NB4 (cell line): ENCODE measurements at regions not wholly inside any gene's neighbourhood (a gene's known extent, or its start where the extent isn't known, plus 50 kb on each side); places are given as distances from the start of the nearest gene placed in this dataset.

ENCODE experiments used
- DNase-seq: peaks from one replicate; pipeline ENCODE4 v3.0.0; 2010; ENCODE audit warnings: low read depth
- H3K4me3 ChIP-seq: one replicate; pipeline ENCODE4 v1.5.1; 2011; ENCODE audit warnings: mild to moderate bottlenecking, low read depth, low read length, moderate library complexity
- MYC ChIP-seq: IDR thresholded peaks from 2 replicates; pipeline ENCODE4 v1.6.1; 2011; ENCODE audit warnings: low read depth, low read length
- POLR2A ChIP-seq: IDR thresholded peaks from 2 replicates; pipeline ENCODE4 v1.6.1; 2011; ENCODE audit warnings: mild to moderate bottlenecking; ENCODE audit not compliant: insufficient read length; ENCODE audit errors: extremely low read depth
- TF ChIP-seq, protein P1 (sequence below): IDR thresholded peaks from one replicate; pipeline ENCODE4 v1.5.1; 2012; ENCODE audit warnings: low read depth, low read length
- TF ChIP-seq, protein P2 (sequence below): IDR thresholded peaks from 2 replicates; pipeline ENCODE4 v1.6.1; 2011; ENCODE audit warnings: low read depth, low read length

DNA sequence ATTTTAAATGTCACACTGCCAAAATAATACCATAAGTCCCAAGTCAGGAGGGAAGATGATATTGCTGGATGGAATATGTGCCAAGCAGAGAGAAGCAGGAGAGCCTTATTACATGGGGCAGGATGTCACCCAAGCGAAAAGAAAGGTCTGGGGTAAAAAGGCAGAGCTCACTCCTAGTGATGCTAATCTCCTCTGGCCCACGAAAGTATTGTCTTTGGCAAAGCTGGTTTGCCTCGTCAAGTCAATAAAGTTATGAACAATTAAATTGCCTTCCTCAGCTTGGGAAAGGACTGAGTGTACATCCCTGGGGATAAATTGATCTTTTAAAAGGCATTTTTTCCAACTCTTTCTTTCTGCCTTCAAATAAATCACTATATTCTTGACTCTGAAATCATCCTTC lies 220.6 kb downstream of the DMAC1 start:
- TF ChIP-seq MYC: no peak
- TF ChIP-seq POLR2A: no peak
- TF ChIP-seq, protein P1, sequence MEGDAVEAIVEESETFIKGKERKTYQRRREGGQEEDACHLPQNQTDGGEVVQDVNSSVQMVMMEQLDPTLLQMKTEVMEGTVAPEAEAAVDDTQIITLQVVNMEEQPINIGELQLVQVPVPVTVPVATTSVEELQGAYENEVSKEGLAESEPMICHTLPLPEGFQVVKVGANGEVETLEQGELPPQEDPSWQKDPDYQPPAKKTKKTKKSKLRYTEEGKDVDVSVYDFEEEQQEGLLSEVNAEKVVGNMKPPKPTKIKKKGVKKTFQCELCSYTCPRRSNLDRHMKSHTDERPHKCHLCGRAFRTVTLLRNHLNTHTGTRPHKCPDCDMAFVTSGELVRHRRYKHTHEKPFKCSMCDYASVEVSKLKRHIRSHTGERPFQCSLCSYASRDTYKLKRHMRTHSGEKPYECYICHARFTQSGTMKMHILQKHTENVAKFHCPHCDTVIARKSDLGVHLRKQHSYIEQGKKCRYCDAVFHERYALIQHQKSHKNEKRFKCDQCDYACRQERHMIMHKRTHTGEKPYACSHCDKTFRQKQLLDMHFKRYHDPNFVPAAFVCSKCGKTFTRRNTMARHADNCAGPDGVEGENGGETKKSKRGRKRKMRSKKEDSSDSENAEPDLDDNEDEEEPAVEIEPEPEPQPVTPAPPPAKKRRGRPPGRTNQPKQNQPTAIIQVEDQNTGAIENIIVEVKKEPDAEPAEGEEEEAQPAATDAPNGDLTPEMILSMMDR: no peak
- TF ChIP-seq, protein P2, sequence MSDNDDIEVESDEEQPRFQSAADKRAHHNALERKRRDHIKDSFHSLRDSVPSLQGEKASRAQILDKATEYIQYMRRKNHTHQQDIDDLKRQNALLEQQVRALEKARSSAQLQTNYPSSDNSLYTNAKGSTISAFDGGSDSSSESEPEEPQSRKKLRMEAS: no peak
- no peak for DNase-seq
- no peak overlapping the region for H3K4me3 ChIP-seq

DNA sequence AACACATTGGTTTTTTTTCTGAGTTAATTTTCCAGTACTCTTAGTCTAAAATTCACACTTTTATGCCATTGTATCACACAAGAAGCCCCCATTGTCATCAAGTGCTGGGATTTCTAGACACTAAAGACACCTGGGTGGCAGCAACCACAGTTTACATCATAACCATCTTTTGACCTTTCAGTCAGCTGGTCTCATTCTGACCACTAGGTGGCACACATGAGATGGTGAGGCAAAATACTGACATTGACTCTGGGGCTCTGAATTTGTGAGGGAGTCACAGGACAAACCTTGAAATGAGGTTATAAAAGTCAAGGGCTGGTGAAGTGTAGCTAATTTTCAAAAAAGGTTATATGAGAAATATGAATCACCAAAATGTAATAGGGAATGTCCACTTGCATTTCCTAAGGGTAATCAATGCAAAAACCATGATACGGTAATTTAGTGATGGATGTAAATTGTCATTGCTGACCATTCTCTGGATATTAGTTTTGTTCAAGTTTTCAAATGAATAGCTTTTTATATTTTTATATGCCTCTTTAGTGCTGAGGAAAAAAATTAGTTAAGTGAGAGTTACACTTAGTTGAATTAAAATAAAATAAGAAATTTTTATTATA lies 229.4 kb downstream of the DMAC1 start:
- no peak for TF ChIP-seq POLR2A
- TF ChIP-seq, protein P1: peak; percentile 100
- no peak overlapping the region for H3K4me3 ChIP-seq
- peak; percentile 77 for DNase-seq

DNA sequence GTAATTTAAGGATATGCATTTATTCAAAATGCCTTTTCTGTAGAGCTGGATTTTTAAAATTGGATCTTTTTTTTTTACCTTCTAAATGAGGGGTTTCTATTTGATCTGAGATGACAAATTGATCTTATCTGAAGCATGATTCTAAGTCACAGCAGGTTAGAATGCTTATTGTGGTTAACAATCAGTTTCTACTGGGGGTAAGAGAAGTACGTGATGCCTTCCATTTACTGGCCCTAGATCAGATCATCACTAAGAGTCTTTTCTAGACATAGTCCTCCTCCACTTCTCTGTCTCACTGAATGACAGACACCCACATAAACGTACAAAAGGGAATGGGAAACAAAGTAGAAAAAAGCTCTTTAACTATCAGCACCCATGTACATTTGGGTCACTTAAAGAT lies 231.9 kb downstream of the DMAC1 start:
- no peak for DNase-seq
- H3K4me3 ChIP-seq: no peak overlapping the region
- TF ChIP-seq, protein P1: no peak
- no peak for TF ChIP-seq POLR2A
- no peak for TF ChIP-seq MYC
- TF ChIP-seq, protein P2: no peak

DNA sequence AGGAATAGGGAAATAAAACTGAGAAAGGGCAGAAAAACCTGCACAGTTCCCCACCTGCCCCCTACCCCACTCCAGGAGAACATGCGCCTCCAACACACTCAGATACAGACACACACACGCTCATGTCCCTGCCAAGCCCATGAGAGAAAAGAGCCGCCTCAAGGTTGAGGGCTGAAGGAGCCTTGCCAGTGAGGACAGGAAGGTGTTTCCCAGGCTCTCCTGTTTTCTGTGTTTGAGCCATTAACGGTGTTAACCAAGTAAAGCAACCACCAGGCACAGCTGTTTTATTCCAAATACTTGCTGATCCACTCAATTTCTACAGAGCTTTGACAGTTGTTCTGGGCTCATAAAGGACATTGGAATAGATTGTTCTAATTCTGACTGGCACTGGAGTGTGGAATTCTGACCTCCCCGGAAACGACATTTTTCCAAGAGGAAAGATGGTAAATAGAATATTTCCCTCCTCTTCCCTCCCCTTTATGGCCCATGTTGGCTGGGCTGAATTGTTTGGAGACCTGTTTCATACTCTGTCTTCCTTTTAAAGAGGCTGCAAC lies 238.0 kb downstream of the DMAC1 start:
- DNase-seq: no peak
- TF ChIP-seq POLR2A (no peak), MYC (no peak)
- TF ChIP-seq, protein P1: no peak
- TF ChIP-seq, protein P2: no peak

DNA sequence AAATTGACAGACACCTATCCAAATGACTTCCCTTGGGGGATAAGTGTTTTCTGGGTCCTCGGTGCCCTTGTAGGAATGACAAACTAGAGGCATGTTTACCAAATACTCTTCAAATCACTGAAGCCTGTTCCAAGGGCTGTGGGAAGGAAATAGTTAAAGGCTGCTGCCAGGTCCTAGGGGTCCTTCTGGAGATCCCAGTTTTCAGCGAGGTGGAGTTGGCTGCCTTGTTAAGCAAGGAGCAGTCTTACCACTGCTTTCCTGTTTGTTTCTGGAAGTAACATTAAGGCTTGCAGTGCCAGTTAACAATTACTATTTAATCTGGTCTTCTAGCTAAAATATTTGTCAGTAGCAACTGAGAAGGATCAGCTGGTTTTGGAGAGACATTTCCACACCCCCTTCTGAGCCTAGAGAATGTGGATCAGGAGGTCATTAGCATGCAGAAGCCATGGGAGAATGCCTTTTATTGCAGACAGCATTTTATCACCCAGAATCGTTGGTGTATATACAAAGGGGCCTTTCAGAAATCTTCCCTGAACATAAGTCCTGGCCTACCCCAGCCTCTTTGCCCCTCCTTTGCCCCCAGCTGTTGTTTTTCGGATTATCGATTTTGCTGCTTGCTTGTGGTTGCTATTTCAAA lies 238.8 kb downstream of the DMAC1 start:
- H3K4me3 ChIP-seq: no peak overlapping the region
- DNase-seq: no peak

More for the DNA sequence above, 238.0 kb downstream of the DMAC1 start:
- H3K4me3 ChIP-seq: no peak overlapping the region

More for the DNA sequence above, 238.8 kb downstream of the DMAC1 start:
- TF ChIP-seq, protein P1: no peak
- TF ChIP-seq, protein P2: no peak
- TF ChIP-seq MYC: no peak
- no peak for TF ChIP-seq POLR2A
